ENCODE measurements at regions not wholly inside any gene's neighbourhood (a gene's known extent, or its start where the extent isn't known, plus 50 kb on each side); places are given as distances from the start of the nearest gene placed in this dataset.

DNA sequence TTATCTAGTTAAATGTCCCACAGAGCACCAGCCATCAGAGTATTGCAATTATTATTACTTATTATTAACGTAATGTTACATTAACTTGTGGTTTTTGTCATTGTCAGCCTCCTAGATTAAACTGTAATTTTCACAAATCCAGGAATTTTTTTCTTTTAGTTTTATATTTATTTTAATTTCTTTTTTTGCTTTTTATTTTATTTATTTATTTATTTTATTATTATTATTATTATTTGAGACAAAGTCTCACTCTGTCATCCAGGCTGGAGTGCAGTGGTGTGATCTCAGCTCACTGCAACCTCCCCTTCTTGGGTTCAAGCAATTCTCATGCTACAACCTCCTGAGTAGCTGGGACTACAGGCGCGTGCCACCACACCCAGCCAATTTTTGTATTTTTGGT is 202.9 kb upstream of the LUZP2 start:
- TF ChIP-seq, protein P1, sequence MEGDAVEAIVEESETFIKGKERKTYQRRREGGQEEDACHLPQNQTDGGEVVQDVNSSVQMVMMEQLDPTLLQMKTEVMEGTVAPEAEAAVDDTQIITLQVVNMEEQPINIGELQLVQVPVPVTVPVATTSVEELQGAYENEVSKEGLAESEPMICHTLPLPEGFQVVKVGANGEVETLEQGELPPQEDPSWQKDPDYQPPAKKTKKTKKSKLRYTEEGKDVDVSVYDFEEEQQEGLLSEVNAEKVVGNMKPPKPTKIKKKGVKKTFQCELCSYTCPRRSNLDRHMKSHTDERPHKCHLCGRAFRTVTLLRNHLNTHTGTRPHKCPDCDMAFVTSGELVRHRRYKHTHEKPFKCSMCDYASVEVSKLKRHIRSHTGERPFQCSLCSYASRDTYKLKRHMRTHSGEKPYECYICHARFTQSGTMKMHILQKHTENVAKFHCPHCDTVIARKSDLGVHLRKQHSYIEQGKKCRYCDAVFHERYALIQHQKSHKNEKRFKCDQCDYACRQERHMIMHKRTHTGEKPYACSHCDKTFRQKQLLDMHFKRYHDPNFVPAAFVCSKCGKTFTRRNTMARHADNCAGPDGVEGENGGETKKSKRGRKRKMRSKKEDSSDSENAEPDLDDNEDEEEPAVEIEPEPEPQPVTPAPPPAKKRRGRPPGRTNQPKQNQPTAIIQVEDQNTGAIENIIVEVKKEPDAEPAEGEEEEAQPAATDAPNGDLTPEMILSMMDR (IDR thresholded peaks at IDR 0.05) = no peak
- TF ChIP-seq EZH2phosphoT487 (IDR thresholded peaks at IDR 0.05) = no peak
- no peak for TF ChIP-seq EZH2 (IDR thresholded peaks at IDR 0.05)

Measured in neural progenitor cell (in vitro differentiated cells).